Breast epithelium (tissue), 3 donors: ENCODE measurements at regions not wholly inside any gene's neighbourhood (a gene's known extent, or its start where the extent isn't known, plus 50 kb on each side); places are given as distances from the start of the nearest gene placed in this dataset.

Experiments
- CTCF ChIP-seq, 3 donors: fragments of 450-650 bp; IDR thresholded peaks; one replicate each; pipeline ENCODE4 v1.5.1; 2016 to 2017; ENCODE audit warnings: antibody characterized with exemption in 3 of 3, mild to moderate bottlenecking in 3 of 3, moderate library complexity in 3 of 3
- POLR2A ChIP-seq: fragments of 450-650 bp; IDR thresholded peaks from one replicate; pipeline ENCODE4 v1.6.1; 2016; ENCODE audit warnings: antibody characterized with exemption, mild to moderate bottlenecking, moderate library complexity
- POLR2AphosphoS5 ChIP-seq, 3 donors: sonication (generic); formaldehyde crosslinking; IDR thresholded peaks; one replicate each; pipeline ENCODE4 v1.6.1; 2017; ENCODE audit warnings: antibody characterized with exemption in 3 of 3

GRCh38 chr20:55596431-55596830 is 408.9 kb downstream of the CBLN4 start:
- no peak for TF ChIP-seq POLR2A
- no peak for TF ChIP-seq CTCF (IDR thresholded peaks at IDR 0.05)
- TF ChIP-seq POLR2AphosphoS5 (IDR thresholded peaks at IDR 0.05), result no peak
